ENCODE measurements at regions not wholly inside any gene's neighbourhood (a gene's known extent, or its start where the extent isn't known, plus 50 kb on each side); places are given as distances from the start of the nearest gene placed in this dataset.
"Not testable (repeated sequence)": the region's sequence is repeated elsewhere in the genome, so short reads cannot be mapped to it uniquely, and the experiment has no call there.

DNA sequence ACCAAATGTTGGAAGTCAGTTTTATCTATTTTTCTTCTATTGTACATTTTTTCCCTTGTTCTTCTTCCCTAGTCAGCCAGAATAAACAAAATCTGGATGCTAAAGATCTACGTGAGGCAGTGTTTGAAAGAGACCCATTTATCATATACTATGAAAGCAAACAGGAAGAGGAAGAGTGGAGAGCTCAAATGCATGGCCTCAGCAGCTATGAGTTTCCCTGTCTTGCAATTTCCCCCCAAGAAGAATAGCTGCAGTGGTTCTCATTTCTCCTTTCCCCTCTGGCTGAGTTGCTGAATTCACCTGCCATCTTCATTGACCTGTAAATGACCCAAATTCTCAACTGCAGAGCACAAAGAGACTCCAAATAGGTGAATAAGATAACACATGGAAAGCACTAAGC is 347.1 kb upstream of the NRP1 start:
- DNase-seq, result no peak

DNA sequence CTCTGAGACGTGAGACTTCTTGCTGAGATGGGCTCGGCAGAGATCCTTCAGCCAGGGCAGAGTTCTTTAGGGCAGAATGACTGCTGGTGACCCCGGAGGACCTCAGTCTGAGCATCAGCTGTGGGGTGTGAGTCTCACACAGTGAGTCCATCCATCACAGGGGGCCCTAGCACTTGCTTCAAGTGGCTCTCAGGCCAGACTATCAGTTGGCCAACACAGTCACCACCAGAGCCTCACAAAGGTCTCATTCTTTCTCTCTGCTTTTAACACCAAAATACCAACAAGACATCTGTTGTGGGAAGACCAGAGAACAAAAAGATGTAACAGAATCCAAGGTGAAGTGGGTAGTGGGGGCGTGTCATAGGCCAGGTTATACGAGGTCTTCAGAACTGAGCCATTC is 345.6 kb upstream of the NRP1 start:
- DNase-seq, result no peak

DNA sequence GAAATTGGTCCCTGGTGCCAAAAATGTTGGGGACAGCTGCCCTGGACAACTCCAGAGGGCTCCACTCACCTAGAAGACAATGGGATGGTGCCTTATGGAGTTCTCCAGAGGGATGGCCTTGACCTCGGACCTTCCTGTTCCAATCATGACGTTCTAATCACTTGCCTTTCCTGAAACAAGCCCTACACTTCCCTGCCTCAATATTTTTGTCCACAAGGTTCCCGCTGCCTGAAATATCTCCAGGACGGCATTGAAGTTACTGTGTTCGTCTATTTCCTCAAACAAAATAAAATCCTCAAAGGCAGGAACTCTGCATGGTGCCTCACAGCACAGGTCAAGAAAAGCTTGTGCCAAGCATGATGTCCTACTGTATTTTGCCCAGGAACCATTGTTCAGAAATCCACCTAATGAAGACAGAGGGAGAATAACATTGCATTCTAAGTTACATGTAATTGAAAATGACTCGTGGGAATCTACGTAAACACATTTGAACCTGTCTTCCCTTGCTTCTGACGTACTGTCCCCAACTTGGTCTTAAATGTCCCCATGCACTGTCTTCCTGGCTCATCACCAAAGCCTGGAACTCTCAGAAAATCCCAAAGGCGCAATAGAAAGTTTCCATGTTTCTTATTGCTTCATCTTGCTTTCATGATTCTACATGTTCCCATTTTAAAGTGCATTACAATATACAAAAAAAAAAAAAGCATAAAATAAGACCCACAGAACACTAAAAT is 342.3 kb upstream of the NRP1 start:
- DNase-seq, result no peak

DNA sequence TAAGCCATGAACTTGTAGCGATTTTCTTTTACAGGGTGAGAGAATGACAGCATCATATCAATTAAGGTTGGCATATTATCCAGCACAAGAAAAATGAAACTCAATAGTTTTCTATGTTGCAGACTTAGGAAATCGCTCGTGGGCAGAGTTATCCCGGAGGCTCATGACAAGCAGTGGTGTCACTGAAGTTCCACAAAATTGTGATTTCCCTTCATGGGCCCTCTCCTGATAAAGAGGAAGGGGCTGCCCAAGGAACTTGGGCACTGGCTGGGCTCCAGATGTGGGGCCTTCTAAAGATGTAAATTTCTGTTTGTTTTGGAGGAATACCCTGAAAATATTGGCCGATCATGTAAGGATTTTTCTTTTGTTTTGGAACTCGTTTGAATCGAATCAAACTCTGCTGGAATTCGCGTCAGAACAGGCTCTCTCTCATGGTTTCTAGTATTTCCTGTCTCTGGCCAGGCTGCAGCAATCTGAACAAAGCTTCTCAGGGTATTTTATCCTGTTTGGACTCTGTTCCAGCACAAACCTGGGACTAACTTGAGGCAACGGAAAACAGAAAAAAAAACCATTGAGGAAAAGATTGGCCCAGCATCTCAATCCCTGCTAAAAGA is 340.6 kb upstream of the NRP1 start:
- DNase-seq, result no peak

DNA sequence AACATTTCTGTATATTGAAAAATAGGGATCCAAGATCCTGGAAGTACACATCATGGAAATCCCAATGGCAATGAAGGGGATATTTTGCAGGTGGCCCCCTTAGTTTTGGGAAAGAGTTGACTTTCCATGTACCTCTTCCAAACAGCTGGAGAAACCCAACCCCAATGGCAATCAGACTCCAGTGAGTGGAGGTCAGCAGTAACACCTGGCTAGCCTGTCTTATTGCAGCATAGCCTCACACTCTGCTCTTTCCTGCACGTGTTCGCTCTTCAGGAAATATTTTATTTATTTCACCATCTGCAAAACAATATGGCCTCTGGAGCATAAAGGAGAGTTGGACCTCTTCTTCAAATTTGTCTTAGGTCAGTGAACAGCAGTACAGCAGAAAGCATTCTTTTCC is 340.0 kb upstream of the NRP1 start:
- DNase-seq, result no peak

DNA sequence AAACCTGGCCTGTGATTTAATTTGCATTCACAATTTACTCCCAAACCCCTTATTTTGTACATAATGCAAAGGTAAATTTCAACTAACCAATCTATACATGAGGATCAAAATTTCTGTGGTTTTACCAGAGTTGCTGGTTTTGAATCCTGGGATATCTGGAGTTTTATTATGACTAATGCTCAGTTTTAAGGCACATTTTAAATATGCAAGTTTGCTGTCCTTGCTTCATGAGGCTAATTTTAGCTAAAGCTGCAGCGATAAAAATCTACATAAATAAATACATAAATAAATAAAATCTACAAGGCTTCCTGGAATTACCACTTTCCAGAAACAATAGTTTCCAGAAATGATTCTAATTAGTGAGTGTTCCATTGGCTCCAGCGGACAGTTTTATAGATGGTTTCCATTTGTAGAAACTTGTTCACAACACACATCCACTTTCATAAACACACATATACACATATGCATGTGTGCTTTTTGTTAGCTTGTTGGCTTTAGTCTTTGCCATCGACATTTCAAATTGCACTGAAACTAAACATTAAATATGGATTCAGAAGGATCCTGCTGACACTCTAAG is 339.5 kb upstream of the NRP1 start:
- no peak for DNase-seq

DNA sequence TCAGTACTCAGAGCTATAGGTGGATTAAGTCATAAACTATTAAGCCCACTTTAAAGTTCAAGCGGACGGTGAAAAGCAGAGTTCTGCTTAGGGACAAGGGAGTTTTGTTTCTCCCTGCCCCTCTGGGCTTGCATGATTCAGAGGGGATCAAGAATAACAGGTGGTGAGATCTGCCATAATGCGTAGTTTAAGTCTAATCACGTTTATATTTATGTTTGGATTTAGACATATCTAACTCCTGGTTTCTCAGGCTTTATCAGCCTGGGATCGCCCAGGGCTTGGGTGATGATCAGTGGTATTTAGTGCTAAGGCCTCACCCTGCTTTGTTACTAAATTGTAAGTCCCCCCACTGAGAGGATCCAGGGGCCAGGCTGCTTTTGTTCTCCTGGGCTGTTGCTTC is 335.4 kb upstream of the NRP1 start:
- no peak for DNase-seq

DNA sequence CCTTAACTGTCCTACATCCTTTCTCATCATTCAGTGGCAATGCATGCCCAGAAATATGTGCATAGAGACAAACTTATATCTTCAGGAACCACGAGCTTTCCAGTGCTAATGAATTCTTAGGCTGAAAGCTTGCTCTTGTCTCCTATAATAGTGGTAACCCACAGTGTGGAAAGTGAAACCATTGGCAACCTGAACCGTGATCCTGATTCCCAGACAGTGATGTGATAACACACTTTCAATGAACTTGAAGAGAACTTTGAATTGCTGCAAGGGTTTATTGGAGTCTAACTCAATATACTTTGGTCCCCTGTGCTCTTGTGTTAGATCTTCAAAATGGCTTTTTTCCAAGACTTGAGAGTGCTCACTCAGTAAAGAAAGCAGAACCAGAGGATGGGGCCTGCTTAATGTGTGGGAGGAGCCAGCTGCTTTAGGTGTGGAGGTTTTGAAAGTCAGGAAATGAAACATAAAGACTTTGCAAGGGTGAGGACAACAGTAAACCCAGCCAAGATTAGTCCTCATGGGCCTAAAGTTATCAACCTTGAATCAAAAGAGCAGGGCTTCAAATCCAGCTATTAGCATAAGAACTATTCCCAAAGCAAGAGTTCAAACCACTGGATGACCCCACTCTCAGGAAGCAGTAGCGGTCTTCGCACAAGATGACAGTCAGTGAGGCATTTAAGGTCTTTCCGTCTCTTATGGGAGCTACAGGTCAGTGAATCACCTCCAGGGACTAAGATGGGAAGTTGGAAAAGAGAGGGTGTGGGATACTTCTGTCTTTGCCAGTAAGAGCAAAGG is 332.4 kb upstream of the NRP1 start:
- DNase-seq, result no peak

DNA sequence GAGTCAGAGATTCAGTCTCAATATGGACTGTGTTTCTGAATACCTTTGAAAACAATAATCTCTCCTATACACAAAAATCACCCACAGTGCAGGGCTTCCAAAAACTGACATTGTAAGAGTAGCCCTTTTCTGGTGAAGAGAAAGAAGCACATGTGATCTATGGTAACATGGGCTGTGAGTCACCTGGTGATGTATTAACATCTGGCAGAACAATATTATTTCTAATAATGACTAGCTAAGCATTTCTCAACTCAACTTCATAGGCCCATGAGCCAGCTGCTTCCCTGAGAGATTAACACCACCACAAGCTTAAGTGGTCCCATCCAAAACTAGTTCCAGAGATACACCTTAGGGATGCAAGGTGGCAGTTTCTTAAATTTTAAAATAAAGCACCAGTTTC is 331.0 kb upstream of the NRP1 start:
- DNase-seq, result no peak

DNA sequence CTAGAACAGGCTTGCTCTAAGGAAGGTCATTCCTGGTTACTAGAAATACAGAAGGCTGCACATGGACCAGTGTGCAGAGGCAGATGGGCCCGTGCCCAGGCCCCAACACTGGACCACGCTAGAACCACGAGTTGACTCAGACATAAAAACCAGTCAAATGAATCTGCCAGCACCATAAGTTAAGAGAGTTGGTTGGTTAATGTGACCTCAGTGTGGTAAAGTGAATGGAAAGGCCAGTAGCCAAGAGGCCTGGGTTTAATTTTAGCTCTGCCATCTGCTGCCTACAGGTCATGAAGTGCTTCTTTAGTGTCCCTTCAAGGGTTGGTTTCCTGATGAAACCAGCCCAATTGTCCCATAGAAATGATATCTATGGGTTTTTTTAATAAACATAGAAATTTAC is 329.6 kb upstream of the NRP1 start:
- no peak for DNase-seq

DNA sequence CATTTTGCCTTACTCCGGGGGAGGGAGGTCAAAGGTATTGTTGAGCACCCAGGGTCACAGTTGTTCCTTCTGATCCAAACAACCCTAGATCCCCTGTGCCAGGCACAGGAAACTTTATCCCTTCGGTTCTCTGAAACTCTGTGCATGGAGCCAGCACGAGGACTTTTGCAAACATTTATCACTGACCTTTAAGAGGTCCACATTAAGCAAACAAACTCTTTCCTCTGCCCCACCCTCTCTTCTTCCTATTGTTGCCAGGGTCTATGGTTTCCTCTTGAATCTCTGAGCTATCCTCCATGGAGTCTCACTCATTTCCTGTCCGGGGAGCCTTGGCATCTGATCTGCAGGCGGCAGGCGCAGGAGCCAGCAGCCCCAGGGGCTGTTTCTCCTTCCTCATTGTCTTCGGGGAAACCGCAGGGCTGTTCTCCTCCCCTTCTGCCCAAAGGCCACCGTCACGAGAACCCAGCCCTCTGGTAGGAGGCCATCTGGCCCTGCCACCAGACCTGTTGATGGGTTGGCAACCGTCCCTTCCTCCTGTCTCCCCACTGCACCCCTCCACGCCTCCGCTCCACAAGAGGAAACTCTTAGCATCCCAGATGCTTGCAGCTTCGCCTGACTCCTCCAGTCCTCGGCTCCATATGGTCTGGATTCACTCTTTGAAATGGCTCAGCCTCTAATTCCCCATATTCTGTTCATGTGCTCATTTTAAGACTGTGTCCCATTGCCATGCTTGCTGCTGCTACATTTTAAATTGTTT is 327.3 kb upstream of the NRP1 start:
- DNase-seq, result no peak

DNA sequence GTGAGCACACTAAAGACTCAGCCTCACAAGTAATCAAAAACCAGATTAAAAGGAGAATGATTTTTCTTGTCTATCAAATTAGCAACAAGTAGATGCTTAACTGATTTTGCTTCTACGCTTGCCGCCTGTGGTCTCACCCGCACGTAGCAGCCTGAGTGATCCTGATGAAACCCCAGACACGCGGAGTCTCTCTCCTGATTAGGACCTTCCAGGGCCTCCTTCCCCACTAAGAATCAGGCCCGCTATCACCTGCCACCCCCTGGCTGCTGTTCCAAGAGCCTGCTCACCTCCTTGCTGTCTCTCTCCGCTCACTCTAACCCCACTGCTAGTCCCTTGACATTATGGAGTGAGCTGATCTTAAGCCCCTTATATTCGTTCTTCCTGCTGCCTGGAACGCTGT is 325.9 kb upstream of the NRP1 start:
- no peak for DNase-seq

DNA sequence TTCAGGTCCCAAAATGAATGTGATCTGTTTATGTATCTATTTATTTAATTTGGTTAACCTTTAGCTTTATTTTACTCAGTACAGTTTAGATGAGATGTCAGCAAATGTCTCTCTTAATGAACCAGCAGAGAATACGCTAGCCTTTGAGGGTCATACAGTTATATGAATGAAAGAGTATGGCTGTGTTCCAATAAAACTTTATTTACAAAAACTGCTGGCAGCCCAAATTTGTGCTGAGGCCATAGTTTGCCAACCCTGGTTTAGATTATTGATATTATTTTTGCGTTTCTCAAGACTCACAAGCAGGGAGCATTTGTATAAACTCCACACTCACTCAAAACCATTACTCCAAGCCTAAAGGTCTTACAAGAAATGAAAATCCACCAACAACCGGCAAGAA is 323.4 kb upstream of the NRP1 start:
- DNase-seq, result no peak

DNA sequence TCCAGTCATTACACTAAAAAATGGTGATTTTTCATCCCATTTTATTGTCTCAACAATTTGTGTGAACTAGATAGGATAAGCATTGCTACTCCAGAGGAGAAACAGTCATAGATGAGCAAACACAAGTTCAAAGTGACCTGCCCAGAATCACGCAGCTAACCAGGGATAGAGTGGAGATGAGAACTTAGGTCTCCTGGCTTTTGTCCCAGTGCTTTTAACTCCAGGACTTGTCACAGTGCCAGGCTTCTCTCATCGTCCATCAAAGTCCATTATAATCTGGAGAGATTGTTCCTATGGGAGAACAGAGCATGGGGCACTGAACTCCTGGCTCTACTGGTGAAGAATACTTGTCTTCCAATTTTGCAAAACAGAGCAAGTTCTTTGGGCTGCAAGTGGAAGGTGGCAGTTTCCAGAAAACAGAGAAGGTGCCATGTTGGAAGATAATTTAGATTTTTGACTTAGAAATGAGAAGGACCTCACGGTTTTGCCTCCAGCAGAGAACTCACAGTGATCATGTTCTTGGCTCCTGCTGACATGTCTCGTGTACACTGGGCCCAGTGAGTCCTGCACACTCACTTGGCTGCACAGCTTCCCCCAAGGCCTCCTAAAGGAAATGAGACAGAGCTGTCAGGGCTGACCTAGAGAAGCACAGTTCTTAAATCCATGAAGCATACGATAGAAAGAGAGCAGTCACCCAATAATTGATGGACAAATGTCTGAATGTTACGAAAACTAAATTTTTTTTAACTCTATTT is 322.9 kb upstream of the NRP1 start:
- DNase-seq, result no peak

DNA sequence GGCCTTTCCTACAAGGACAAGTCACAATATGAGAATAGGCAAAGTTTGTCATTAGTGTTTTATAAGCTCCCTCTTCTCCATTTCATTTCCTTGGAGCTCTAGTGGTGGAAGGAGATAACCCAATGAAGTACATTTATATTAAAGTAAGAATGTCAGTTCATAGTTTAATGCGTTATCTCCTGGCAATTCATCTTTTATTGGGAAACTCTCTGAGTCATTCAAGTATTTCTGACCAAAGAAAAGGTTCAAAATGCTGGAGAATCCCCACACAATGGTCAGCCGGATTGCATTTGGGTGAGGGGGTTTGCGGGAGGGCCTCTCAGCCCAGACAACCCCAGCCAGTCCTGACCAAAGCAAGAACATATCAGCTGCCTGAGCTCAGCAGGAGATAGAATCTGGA is 321.5 kb upstream of the NRP1 start:
- no peak for DNase-seq

DNA sequence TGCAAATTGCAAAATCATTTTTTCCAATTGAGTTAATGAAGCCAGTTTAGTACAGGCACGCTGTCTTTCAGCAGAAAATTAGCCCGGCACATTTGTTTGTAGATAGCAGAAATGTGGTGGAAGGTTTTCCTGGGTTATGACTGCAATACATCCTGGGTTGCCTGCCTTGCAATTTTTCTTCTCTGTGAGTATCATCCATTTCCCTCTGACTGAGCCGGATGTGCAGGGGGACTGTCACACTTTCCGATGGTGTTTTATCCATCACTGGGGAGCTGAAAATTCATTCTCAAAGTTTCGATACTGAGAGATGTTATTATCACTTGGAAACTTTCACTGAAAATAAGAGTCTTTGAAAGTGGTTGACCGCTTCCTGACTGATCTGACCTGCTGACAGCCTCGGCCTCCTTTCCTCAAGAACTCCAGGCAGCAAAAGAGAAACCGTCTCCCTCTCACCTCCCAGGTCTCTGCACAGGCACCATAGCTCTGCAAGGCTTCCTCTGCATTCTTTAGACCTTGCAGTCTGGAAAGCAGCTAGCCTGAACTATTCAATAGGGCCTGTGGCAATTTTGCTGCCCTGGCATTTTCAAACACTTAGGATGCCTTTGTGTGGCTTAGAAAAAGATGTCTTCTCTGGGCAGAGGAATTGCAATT is 320.8 kb upstream of the NRP1 start:
- peak; percentile 26 for DNase-seq

DNA sequence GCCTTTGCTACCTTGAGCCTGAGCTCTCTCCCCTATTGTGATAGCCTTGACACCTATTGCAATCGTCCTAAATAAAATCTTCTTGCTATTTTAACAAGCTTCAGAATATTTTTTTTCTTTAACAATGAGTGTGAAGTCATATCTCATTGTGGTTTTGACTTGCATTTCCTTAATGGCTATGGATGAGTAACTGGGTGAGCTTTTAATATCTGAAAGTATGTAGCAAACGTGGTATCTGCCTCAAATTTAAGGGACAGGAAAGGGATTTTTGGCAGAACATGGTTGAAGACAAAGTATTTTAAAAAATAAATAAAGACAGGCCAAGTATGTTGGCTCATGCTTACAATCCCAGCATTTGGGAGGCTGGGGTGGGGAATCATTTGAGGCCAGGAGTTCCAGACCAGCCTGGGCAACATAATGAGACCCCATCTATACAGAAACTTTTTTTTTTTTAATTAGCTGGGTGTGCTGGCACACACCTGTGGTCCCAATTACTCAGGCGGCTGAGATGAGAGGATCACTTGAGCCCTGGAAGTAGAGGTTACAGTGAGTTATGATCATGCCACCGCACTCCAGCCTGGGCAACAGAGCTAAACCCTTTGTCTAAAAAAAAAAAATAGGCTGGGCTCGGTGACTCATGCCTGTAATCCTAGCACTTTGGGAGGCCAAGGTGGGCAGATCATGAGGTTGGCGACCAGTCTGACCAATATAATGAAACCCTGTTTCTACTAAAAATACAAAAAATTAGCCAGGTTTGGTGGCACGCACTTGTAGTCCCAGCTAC is 319.3 kb upstream of the NRP1 start:
- no peak for DNase-seq

DNA sequence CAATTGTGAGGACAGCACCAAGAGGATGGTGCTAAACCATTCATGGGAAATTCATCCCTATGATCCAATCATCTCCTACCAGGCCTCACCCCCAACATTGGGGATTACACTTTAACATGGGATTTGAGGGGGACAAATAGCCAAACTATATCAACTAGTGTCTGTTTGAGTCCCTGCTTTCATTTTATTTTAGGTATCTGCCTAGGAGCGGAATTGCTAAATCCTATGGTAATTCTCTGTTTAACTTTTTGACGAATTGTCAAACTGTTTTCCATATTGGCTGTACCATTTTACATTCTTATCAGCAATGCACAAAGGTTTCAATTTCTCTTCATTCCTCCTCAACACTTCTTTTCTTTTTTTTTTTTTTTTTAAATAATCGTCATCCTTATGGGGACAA is 318.4 kb upstream of the NRP1 start:
- DNase-seq, result no peak

DNA sequence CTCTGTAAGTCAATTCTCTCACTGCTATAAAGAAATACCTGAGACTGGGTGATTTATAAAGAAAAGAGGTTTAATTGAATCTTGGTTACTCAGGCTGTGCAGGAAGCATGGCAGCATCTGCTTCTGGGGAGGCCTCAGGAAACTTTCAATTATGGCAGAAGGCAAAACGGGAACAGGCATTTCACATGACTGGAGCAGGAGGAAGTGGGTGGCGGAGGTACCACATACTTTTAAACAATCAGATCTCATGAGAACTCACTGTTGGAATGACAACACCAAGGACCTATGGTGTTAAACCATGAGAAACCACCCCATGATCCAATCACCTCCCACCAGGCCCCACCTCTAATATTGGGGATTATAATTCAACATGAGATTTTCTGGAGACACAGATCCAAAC is 315.7 kb upstream of the NRP1 start:
- DNase-seq, result not testable (repeated sequence)

DNA sequence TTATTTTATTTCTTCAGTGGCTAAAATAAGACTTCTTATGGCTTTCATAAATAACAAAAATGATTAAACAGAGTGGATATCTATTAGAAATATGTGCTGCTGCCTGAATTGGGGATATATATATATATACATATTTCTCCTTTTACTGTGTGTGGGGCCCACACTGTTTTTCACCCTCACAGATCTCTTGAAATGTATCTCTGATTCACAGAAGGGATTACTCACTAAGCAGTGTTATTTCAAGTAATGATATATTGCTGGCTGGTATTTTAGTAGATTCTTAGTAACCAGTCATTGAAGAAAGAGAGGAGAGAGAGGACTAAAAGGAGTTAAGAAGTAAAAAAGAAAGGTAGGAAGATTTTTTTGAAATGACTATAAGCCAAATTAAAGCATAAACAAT is 308.6 kb upstream of the NRP1 start:
- DNase-seq, result no peak

DNA sequence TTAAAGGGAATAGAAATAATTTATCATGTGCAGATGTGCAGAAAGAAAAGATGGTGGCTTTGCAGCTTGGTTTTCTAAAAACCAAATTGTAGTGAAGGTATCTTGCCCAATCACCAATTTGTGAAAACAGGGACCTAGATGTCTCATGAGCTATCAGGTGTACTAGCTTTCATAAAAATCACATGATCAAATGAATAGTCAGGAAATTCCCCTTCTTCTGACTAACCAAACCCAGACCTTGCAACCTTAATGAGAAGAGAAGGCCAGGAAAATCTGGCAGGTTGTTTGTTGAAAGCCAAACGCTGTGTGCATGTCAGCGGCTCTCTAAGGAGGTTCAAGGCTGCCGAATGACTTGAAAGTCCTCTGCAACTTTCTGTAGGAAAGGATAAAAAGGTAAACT is 304.4 kb upstream of the NRP1 start:
- DNase-seq, result no peak

Data from activated CD4-positive, alpha-beta T cell treated with anti-CD3 and anti-CD28 coated beads, Interleukin-10, Interleukin-2, amounts not matched to agents 100 ng/mL and 50 ng/mL, durations not matched to agents 16 hours and 8 hours (primary cell).